Occipital lobe (tissue), 2 donors: ENCODE measurements at regions not wholly inside any gene's neighbourhood (a gene's known extent, or its start where the extent isn't known, plus 50 kb on each side); places are given as distances from the start of the nearest gene placed in this dataset. TPM values are rescaled to one million over a fixed set of nuclear protein-coding genes. Genes with fewer than 3 reads are reported as not detected.

Source experiments
- DNase-seq: peaks from one replicate; lab custom pipeline; 2025; lab: John Stamatoyannopoulos, UW
- small RNA-seq: library from RNA; depleted of rRNA; stranded (forward); fragments of <200 nt; gene quantifications from one replicate; pipeline ENCODE3, GENCODE V24; 2014

GRCh38 chrX:45322820-45323219 lies 122.1 kb upstream of the DIPK2B start:
- DNase-seq = no peak

DNA sequence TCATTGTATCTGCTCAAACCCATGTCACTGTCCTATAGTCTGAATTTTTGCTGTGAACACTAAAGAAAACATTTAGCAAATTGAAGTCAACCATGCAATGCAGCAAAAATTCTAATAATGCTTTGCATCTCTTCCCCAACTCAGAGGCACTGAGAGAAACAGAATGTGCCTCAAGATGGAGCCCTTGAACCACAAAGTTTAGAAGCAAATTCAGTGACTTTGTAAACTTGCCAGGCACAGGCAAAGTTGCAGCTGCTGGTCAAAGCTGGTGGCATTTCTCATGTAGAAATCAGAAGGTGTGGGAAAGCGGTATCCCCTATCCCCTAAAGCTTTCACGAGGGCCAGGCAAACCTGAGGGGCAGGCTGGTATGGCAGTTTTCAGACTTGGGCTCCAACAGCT lies 121.7 kb upstream of the DIPK2B start:
- DNase-seq = no peak

- no peak for DNase-seq
These were observed 119.5 kb upstream of the DIPK2B start for GRCh38 chrX:45320191-45320590.

DNA sequence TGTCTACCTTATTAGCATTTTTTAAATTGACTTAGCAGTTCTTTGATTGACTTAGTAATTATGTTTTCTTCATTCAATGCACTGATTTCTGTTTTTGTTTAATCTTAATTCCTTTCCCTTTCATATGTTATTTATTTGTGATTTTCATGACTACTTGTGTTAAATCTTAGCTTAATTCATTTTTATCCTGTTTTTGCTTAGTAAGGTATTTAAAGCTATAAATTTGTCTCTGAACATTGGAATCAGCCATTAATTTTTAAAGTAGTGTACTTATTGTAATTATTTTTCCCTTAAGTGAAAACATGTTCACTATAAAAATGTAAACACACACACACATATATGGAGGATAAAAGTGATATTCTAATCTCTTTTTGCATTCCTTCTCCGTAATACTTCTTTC lies 109.1 kb upstream of the DIPK2B start:
- DNase-seq = no peak

DNA sequence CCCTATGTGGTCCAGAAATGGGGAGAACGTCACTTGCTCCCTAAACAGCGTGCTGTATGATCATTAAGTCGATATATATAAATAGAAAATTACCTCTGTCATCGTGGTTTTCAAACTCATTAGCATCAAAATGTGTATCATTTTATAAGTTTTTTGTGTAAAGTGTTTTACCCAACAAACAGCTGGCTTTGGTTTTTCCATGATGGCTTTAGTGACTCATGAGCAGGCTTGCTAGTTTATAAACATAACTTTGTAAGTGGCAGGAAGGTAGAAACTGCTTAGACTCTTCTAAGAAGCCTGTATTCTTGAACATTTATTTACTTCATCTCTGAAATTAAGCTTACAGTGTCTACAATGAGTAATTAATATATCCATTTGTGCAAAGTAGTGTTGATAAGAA lies 108.4 kb upstream of the DIPK2B start:
- no peak for DNase-seq

DNA sequence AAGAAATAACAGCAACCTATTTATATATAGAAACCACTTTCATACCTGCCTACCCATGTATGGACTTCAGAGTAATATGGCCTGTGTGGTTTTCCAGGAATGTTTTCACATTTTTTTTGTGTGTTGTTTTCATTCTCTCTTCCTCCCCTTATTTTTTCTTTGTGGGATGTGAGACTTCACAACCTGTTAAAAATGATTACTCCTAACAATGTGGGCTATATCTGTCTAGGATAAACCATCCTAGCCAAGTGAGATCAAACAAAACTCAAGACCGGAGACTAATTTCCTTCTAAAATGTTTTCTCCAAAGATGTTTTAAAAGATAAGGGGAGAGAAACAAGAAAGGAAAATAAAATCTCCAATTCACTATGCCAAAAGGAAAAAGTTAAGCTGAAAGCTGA lies 106.1 kb upstream of the DIPK2B start:
- DNase-seq = no peak

GRCh38 chrX:45300638-45301037 lies 100.0 kb upstream of the DIPK2B start:
- DNase-seq = no peak

- DNase-seq = no peak
These were observed 94.7 kb upstream of the DIPK2B start for GRCh38 chrX:45295259-45295986.

DNA sequence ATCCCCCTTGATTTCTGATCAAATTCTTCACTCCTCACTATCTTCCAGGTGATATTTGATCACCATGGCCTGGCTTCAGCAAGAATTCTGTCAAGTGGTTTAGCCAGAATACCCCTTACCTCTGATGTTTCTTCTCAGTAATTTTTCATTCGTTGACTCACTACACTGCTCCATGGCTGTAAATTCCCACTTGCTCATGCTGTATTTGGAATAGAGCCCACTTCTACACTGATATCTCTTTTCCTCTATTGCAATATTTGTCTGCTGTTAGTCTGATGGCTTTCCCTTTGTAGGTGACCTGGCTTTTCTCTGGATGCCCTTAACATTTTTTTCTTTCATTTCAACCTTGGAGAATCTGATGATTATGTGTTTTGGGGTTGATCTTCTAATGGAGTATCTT lies 73.9 kb upstream of the DIPK2B start:
- no peak for DNase-seq

DNA sequence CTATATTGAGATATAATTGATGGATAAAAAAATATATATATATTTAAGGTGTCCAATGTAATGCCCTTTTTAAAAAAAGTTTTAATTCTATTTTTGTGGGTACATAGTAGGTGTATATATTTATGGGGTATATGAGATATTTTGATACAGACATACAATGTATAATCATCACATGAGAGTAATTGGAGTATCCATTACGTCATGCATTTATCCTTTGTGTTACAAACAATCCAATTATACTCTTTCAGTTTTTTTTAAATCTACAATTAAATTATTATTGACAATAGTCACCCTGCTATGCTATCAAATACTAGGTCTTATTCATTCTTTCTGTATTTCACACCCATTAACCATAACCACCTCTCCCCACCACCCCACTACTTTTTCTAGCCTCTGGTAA lies 66.3 kb upstream of the DIPK2B start:
- no peak for DNase-seq

- no peak for DNase-seq
These were observed 65.8 kb upstream of the DIPK2B start for GRCh38 chrX:45266456-45266855.

DNA sequence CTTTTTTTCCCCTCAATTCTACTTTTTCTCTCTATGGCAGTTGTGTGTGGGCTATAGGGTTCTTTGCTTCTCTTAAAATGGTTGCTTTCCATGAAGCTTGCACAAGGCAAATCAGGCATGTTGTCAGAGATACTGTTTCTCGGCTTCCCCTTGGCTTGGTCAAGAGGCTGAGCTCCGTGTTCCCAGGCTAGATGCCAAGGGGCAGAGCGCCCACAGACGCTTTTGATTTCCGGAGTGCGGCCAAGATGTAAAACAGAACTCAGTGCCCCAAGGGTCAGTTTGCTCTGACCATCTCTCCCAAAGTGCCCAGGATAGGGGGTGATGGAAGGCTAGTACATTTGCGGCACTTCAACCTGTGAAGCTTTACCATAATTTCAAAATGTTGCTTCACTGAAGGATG lies 64.2 kb upstream of the DIPK2B start:
- DNase-seq = no peak

DNA sequence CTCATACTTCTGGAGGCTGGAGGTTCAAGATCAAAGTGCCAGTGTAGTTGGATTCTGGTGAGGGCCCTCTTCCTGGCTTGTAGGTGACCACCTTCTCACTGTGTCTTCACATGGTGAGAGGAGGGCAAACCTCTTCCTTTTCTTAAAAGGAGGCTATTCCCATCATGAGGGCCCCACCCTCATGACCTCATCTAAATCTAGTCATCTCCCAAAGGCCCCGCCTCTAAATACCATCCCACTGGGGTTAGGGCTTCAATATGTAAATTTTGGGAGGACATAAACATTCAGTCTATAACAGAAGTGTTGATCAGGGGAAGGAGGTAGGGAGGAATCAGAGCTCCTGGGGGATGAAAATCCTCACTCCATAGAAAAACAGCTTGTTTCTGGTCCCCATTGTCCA lies 60.8 kb upstream of the DIPK2B start:
- DNase-seq = no peak

- no peak for DNase-seq
These were observed 60.3 kb upstream of the DIPK2B start for GRCh38 chrX:45261005-45261404.

DNA sequence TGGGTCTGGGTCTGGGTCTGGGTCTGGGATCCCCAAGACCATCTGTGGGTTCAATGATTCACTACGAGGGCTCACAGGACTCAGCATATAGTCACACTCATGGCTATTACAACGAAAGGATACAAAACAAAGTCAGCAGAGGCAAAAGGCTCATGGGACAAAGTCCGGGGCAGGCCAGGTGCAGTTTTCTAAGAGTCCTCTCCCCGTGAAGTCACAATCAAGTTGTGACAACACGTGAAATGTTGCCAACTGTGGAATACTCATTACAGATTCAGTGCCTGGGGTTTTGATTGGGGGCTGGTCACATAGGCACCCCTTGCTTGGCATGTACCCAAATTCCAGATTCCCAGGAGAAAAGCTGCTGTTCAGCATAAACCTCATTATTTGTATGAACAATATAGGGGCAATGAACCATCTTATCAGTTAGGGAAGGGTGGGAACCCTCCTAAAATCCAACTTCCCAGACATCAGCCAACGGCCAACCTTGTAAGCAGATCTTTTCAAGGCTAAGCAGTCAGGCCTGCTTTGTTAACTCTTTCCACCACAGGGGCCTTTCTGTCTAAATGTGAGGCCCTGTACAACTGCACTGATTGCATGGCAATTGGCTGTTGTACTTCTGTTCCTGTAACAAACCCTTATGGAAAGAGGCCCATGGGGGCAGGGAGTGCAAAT lies 58.2 kb upstream of the DIPK2B start:
- DNase-seq = no peak

Small RNA genes in the stretch of these regions (small RNA-seq; reads per million reads assigned to genes)
- gene MIR221 (694 reads per million, percentile 98 among the genes with 10 or more reads in this experiment), gene MIR222 (310 reads per million, percentile 97 among the genes with 10 or more reads in this experiment), gene RF00017 (not detected), gene RF00591 (not detected)
